22Rv1 (cell line): ENCODE measurements at regions not wholly inside any gene's neighbourhood (a gene's known extent, or its start where the extent isn't known, plus 50 kb on each side); places are given as distances from the start of the nearest gene placed in this dataset.

Experiments used
- CTCF ChIP-seq: fragments of 450-650 bp; IDR thresholded peaks from 2 replicates; pipeline ENCODE4 v1.5.1; 2017; ENCODE audit warnings: mild to moderate bottlenecking
- ZFX ChIP-seq: fragments of 450-650 bp; IDR thresholded peaks from 2 replicates; pipeline ENCODE4 v1.6.1; 2017; ENCODE audit warnings: antibody characterized with exemption, borderline replicate concordance

GRCh38 chr3:74507691-74508090, 106.8 kb downstream of the CNTN3 start:
- no peak for TF ChIP-seq CTCF
- no peak for TF ChIP-seq ZFX
